Fibroblast of lung (primary cell): ENCODE measurements at regions not wholly inside any gene's neighbourhood (a gene's known extent, or its start where the extent isn't known, plus 50 kb on each side); places are given as distances from the start of the nearest gene placed in this dataset.
A peak's percentile ranks its signal among the peaks of the same experiment; 100 is the strongest.

Experiments used
- DNase-seq, 2 donors: peaks; one replicate each; pipeline versions ENCODE4 v3.0.0 to v3.0.0-alpha.2; 2010; ENCODE audit warnings: low read depth in 2 of 2
- H2AFZ ChIP-seq: 2 replicates; pipeline ENCODE4 v1.5.1; 2012; ENCODE audit warnings: low read length, control low read depth, inconsistent platforms
- H3K27ac ChIP-seq: 2 replicates; pipeline ENCODE4 v1.5.1; 2011; ENCODE audit warnings: low read length, control low read depth; ENCODE audit not compliant: insufficient read depth
- H3K27me3 ChIP-seq: 2 replicates; pipeline ENCODE4 v1.5.1; 2011; ENCODE audit warnings: mild to moderate bottlenecking, low read length; ENCODE audit not compliant: control insufficient read depth, insufficient read depth
- H3K36me3 ChIP-seq: 2 replicates; pipeline ENCODE4 v1.5.1; 2011; ENCODE audit warnings: low read length; ENCODE audit not compliant: control insufficient read depth, insufficient read depth
- H3K4me1 ChIP-seq: 2 replicates; pipeline ENCODE4 v1.5.1; 2011; ENCODE audit warnings: low read length; ENCODE audit not compliant: control insufficient read depth, insufficient read depth; ENCODE audit errors: extremely low read depth
- H3K4me2 ChIP-seq: 2 replicates; pipeline ENCODE4 v1.5.1; 2011; ENCODE audit warnings: low read length, control low read depth; ENCODE audit not compliant: insufficient read depth; ENCODE audit errors: extremely low read depth
- H3K4me3 ChIP-seq, 4 experiments: fragments of 200-600 bp in 1 of 4; sonication (generic) in 1 of 4; replicated peaks in 1 of 4; 2 replicates each; pipeline ENCODE4 v1.5.1; 2011 to 2016; ENCODE audit warnings: low read length in 4 of 4, low read depth in 3 of 4, mild to moderate bottlenecking in 3 of 4, control low read depth in 2 of 4, inconsistent platforms in 1 of 4, mixed read lengths in 1 of 4; ENCODE audit not compliant: insufficient read depth in 1 of 4; ENCODE audit errors: control extremely low read depth in 1 of 4
- H3K79me2 ChIP-seq: 2 replicates; pipeline ENCODE4 v1.5.1; 2012; ENCODE audit warnings: mild to moderate bottlenecking, low read length, inconsistent platforms; ENCODE audit not compliant: control insufficient read depth, insufficient read depth
- H3K9ac ChIP-seq: 2 replicates; pipeline ENCODE4 v1.5.1; 2011; ENCODE audit warnings: mild to moderate bottlenecking, low read length, control low read depth; ENCODE audit not compliant: insufficient read depth
- H3K9me3 ChIP-seq: 2 replicates; pipeline ENCODE4 v1.5.1; 2012; ENCODE audit warnings: low read depth, low read length; ENCODE audit not compliant: control insufficient read depth, insufficient read depth
- H4K20me1 ChIP-seq: 2 replicates; pipeline ENCODE4 v1.5.1; 2011; ENCODE audit warnings: low read length; ENCODE audit not compliant: control insufficient read depth, insufficient read depth; ENCODE audit errors: extremely low read depth
- EZH2 ChIP-seq: IDR thresholded peaks from 2 replicates; pipeline ENCODE4 v1.5.1; 2012; ENCODE audit warnings: low read length, control low read depth, mild to moderate bottlenecking; ENCODE audit errors: missing control alignments
- TF ChIP-seq, protein P1 (sequence below), 2 donors: IDR thresholded peaks in 1 of 2; conservative IDR thresholded peaks in 1 of 2; 1 replicate in 1 of 2; 2 replicates in 1 of 2; pipeline ENCODE4 v1.5.1; 2011 to 2012; ENCODE audit warnings: low read length in 2 of 2, control low read depth in 1 of 2, inconsistent platforms in 1 of 2, low read depth in 1 of 2, mild to moderate bottlenecking in 1 of 2

GRCh38 chr5:169531631-169532030, 51.9 kb upstream of the SPDL1 start:
- Histone ChIP-seq H3K9ac (no peak overlapping the region), H3K4me2 (no peak overlapping the region), H3K36me3 (no peaks in the 10 kb centered on the region), H3K79me2 (no peaks in the 10 kb centered on the region), H3K27ac (no peak overlapping the region), H3K4me1 (no peaks in the 10 kb centered on the region), H3K4me3 (no peak overlapping the region), H3K27me3 (no peaks in the 10 kb centered on the region), H3K9me3 (no peaks in the 10 kb centered on the region), H2AFZ (no peak overlapping the region), H4K20me1 (no peaks in the 10 kb centered on the region)
- TF ChIP-seq, protein P1, sequence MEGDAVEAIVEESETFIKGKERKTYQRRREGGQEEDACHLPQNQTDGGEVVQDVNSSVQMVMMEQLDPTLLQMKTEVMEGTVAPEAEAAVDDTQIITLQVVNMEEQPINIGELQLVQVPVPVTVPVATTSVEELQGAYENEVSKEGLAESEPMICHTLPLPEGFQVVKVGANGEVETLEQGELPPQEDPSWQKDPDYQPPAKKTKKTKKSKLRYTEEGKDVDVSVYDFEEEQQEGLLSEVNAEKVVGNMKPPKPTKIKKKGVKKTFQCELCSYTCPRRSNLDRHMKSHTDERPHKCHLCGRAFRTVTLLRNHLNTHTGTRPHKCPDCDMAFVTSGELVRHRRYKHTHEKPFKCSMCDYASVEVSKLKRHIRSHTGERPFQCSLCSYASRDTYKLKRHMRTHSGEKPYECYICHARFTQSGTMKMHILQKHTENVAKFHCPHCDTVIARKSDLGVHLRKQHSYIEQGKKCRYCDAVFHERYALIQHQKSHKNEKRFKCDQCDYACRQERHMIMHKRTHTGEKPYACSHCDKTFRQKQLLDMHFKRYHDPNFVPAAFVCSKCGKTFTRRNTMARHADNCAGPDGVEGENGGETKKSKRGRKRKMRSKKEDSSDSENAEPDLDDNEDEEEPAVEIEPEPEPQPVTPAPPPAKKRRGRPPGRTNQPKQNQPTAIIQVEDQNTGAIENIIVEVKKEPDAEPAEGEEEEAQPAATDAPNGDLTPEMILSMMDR (conservative IDR thresholded peaks at IDR 0.05 in 1 of 2, IDR thresholded peaks at IDR 0.05 in 1 of 2; ENCODE audit: low read depth in 1 of 2, low read length in 2 of 2), result no peak
- TF ChIP-seq EZH2, result no peak
- no peak for DNase-seq

DNA sequence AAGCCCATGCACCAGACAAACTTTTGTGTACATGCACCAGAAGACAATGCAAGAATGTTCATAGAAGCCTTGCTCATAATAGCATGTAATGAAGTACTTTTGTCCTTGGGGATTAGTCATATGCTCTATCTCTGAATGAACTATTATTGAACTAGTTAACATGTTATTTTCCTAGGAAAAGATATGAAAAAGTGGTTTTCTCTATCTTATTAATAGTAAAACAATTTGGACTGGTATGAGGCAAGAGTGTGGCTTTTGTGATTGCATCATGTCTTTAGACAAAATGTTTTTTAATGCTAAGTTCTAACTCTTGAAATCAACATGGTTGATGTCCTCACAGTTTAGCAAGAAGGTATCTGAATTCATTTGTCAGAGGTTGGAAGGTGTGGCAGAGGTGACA, 55.7 kb upstream of the SPDL1 start:
- no peak overlapping the region for H3K4me3 ChIP-seq
- no peaks in the 10 kb centered on the region for H3K36me3 ChIP-seq
- DNase-seq, result peak; percentile 35 to 59
- no peaks in the 10 kb centered on the region for H4K20me1 ChIP-seq
- TF ChIP-seq, protein P1 (conservative IDR thresholded peaks at IDR 0.05 in 1 of 2, IDR thresholded peaks at IDR 0.05 in 1 of 2; ENCODE audit: low read depth in 1 of 2, low read length in 2 of 2), result no peak
- TF ChIP-seq EZH2, result no peak
- no peaks in the 10 kb centered on the region for H3K4me1 ChIP-seq
- no peak overlapping the region for H3K27ac ChIP-seq
- no peaks in the 10 kb centered on the region for H3K9me3 ChIP-seq
- no peak overlapping the region for H3K4me2 ChIP-seq
- no peaks in the 10 kb centered on the region for H3K79me2 ChIP-seq
- H3K9ac ChIP-seq, result no peak overlapping the region
- H2AFZ ChIP-seq, result no peak overlapping the region
- no peaks in the 10 kb centered on the region for H3K27me3 ChIP-seq

GRCh38 chr5:169527066-169527465, 56.5 kb upstream of the SPDL1 start:
- no peak overlapping the region for H3K4me2 ChIP-seq
- H4K20me1 ChIP-seq, result no peaks in the 10 kb centered on the region
- no peaks in the 10 kb centered on the region for H3K79me2 ChIP-seq
- no peak for DNase-seq
- no peak overlapping the region for H2AFZ ChIP-seq
- no peaks in the 10 kb centered on the region for H3K36me3 ChIP-seq
- no peak overlapping the region for H3K4me3 ChIP-seq
- no peaks in the 10 kb centered on the region for H3K4me1 ChIP-seq
- H3K9ac ChIP-seq, result no peak overlapping the region
- TF ChIP-seq EZH2, result no peak
- TF ChIP-seq, protein P1 (conservative IDR thresholded peaks at IDR 0.05 in 1 of 2, IDR thresholded peaks at IDR 0.05 in 1 of 2; ENCODE audit: low read depth in 1 of 2, low read length in 2 of 2), result no peak
- no peak overlapping the region for H3K27ac ChIP-seq
- no peaks in the 10 kb centered on the region for H3K27me3 ChIP-seq
- no peaks in the 10 kb centered on the region for H3K9me3 ChIP-seq
